Keratinocyte (primary cell): ENCODE measurements at regions not wholly inside any gene's neighbourhood (a gene's known extent, or its start where the extent isn't known, plus 50 kb on each side); places are given as distances from the start of the nearest gene placed in this dataset.

Source experiments
- DNase-seq: peaks from one replicate; pipeline ENCODE4 v3.0.0-alpha.2; 2011; ENCODE audit warnings: low read depth, missing footprints, low spot score
- FAIRE-seq: peaks from 2 replicates; lab custom pipeline; 2011; peaks lifted over from hg19 to GRCh38; lab: Jason Lieb, UNC
- H2AFZ ChIP-seq: 2 replicates; pipeline ENCODE4 v1.6.0; 2012; ENCODE audit warnings: low read length, control low read depth, inconsistent platforms; ENCODE audit not compliant: control insufficient read depth
- H3K27ac ChIP-seq: 2 replicates; pipeline ENCODE4 v1.5.1; 2011; ENCODE audit warnings: low read length; ENCODE audit not compliant: control insufficient read depth, insufficient read depth
- H3K27me3 ChIP-seq: 3 replicates; pipeline ENCODE4 v1.6.0; 2011; ENCODE audit warnings: low read length; ENCODE audit not compliant: control insufficient read depth, insufficient read depth; ENCODE audit errors: extremely low read depth
- H3K36me3 ChIP-seq, 2 experiments: 2 replicates in 1 of 2; 3 replicates in 1 of 2; pipeline ENCODE4 v1.5.1; 2011; ENCODE audit warnings: low read length in 2 of 2, mild to moderate bottlenecking in 1 of 2; ENCODE audit not compliant: control insufficient read depth in 2 of 2, insufficient read depth in 2 of 2; ENCODE audit errors: extremely low read depth in 1 of 2
- H3K4me1 ChIP-seq: 3 replicates; pipeline ENCODE4 v1.5.1; 2011; ENCODE audit warnings: low read length; ENCODE audit not compliant: control insufficient read depth, insufficient read depth; ENCODE audit errors: extremely low read depth
- H3K4me2 ChIP-seq: 3 replicates; pipeline ENCODE4 v1.6.0; 2011; ENCODE audit warnings: low read depth, low read length; ENCODE audit not compliant: control insufficient read depth, insufficient read depth; ENCODE audit errors: extremely low read depth
- H3K4me3 ChIP-seq, 3 experiments: fragments of 200-600 bp in 1 of 3; sonication (generic) in 1 of 3; 2 replicates in 2 of 3; 3 replicates in 1 of 3; pipeline ENCODE4 v1.5.1; 2011 to 2016; ENCODE audit warnings: low read length in 3 of 3, mild to moderate bottlenecking in 3 of 3, control low read depth in 2 of 3, inconsistent platforms in 1 of 3, low read depth in 1 of 3, mixed read lengths in 1 of 3, mixed run types in 1 of 3, moderate library complexity in 1 of 3; ENCODE audit not compliant: control insufficient read depth in 2 of 3, insufficient read depth in 2 of 3; ENCODE audit errors: extremely low read depth in 1 of 3
- H3K79me2 ChIP-seq: 2 replicates; pipeline ENCODE4 v1.6.0; 2012; ENCODE audit warnings: low read length; ENCODE audit not compliant: control insufficient read depth, insufficient read depth
- H3K9ac ChIP-seq: 3 replicates; pipeline ENCODE4 v1.6.0; 2011; ENCODE audit warnings: low read length; ENCODE audit not compliant: control insufficient read depth, insufficient read depth; ENCODE audit errors: extremely low read depth
- H3K9me1 ChIP-seq: 3 replicates; pipeline ENCODE4 v1.6.0; 2011; ENCODE audit warnings: low read length; ENCODE audit not compliant: control insufficient read depth, insufficient read depth; ENCODE audit errors: extremely low read depth
- H3K9me3 ChIP-seq: 2 replicates; pipeline ENCODE4 v1.5.1; 2012; ENCODE audit warnings: low read depth, low read length; ENCODE audit not compliant: control insufficient read depth
- H4K20me1 ChIP-seq: 3 replicates; pipeline ENCODE4 v1.6.0; 2011; ENCODE audit warnings: low read length; ENCODE audit not compliant: control insufficient read depth, insufficient read depth; ENCODE audit errors: extremely low read depth
- CTCF ChIP-seq, 3 experiments: IDR thresholded peaks in 1 of 3; conservative IDR thresholded peaks in 1 of 3; optimal IDR thresholded peaks in 1 of 3; 2 replicates in 2 of 3; 3 replicates in 1 of 3; pipeline versions ENCODE3 to v1.5.1; 2011; ENCODE audit warnings: low read length in 3 of 3, mild to moderate bottlenecking in 3 of 3, moderate library complexity in 2 of 3, control low read depth in 1 of 3, inconsistent platforms in 1 of 3; ENCODE audit not compliant: insufficient read depth in 2 of 3; ENCODE audit errors: extremely low read depth in 1 of 3
- EZH2 ChIP-seq: IDR thresholded peaks from one replicate; pipeline ENCODE4 v1.6.1; 2012; ENCODE audit warnings: inconsistent platforms, mild to moderate bottlenecking, low read length, moderate library complexity
- dilution Hi-C: fragments of 300-500 bp; cut with MboI; formaldehyde crosslinking; loops from one replicate; pipeline ENCODE4 v1.7.0; 2020; ENCODE audit warnings: low sequenced_read_pairs; ENCODE audit not compliant: extremely low pct_ligation_motif_present

DNA sequence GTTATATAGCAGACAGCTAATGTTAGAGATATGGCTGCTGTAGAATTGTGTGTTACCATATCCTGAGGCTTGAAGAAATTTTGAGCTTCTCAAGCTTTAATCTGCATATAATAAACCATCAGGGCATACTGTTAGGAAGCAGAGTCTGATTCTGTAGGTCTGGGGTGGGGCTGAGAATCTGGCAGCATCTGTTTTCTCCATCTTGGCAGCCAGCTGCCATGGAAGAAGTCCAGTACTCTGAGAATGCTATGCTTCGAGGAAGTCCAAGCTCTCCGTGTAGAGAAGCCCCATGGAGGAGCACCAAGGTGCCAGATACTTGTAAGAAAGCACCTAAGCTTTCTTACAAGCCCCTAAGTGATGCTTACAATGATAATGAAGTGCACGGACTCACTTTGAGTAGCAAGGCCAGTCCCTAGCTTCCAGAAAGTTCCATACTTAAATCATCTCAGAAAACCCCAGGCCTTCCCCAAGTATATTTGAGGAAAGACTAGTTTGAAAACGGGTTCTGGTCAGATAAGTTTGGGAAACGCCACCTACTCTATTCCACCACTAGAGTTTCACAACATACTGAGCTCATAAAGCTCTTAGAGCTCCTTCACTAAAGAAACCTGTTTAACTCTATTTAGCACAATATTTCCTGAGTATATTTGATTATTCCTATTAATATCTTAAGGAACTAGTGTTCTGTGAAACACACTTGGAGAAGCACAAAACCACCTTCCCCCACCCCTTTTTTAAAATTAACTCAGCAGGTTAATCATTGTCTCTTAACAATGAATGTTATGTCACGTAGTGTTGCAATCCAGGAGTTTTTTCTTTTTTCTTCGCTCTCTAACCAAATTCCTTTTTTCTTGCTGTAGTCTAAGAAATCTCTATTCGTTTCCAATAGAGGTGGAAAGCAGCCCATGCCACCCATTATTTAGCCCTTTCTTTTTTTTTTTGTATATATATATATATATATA, 59.9 kb upstream of the RASGRP1 start:
- dilution Hi-C loops, result no loop called here
- H3K27me3 ChIP-seq, result peaks cover 11% of the 10 kb centered on the region
- no peak overlapping the region for H3K27ac ChIP-seq
- H3K4me3 ChIP-seq, result no peak overlapping the region
- FAIRE-seq (no peak), DNase-seq (no peak)
- no peak for TF ChIP-seq EZH2
- no peak for TF ChIP-seq CTCF (optimal IDR thresholded peaks at IDR 0.05 in 1 of 3, IDR thresholded peaks at IDR 0.05 in 1 of 3, conservative IDR thresholded peaks at IDR 0.05 in 1 of 3; ENCODE audit: extremely low read depth in 1 of 3, insufficient read depth in 2 of 3, low read length in 3 of 3)
- no peak overlapping the region for H2AFZ ChIP-seq
- H3K4me1 ChIP-seq, result no peaks in the 10 kb centered on the region
- no peaks in the 10 kb centered on the region for H3K36me3 ChIP-seq
- H3K9ac ChIP-seq, result no peak overlapping the region
- H3K9me3 ChIP-seq, result no peaks in the 10 kb centered on the region
- no peak overlapping the region for H3K4me2 ChIP-seq
- no peaks in the 10 kb centered on the region for H3K79me2 ChIP-seq
- no peaks in the 10 kb centered on the region for H4K20me1 ChIP-seq
- H3K9me1 ChIP-seq, result no peaks in the 10 kb centered on the region

DNA sequence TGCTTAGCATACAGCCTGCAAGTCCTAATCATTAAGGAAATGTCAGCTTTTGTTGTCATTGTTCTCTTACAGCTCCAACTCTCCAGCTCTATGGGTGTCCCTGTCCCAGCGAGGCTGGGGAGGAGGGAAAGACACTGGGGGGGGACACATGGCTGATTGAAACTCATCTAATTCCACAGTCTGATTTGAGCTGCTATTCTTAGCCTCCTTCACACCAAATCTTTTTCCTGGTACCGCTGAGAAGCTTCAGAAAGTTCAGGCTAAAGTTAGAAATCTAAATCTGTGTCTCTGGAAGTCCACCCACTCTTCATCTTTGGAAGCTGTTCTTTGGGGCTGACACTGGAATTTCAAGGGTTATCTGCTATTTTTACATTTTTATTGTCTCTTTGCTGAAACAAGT, 61.3 kb upstream of the RASGRP1 start:
- Histone ChIP-seq H3K27ac (no peak overlapping the region), H3K4me3 (no peak overlapping the region), H4K20me1 (no peaks in the 10 kb centered on the region), H3K4me1 (no peaks in the 10 kb centered on the region), H3K9me1 (no peaks in the 10 kb centered on the region), H3K79me2 (no peaks in the 10 kb centered on the region), H3K36me3 (no peaks in the 10 kb centered on the region), H3K4me2 (no peak overlapping the region), H3K9me3 (no peaks in the 10 kb centered on the region), H3K9ac (no peak overlapping the region), H3K27me3 (peaks cover 3% of the 10 kb centered on the region), H2AFZ (no peak overlapping the region)
- DNase-seq (no peak), FAIRE-seq (no peak)
- dilution Hi-C loops, result no loop called here
- no peak for TF ChIP-seq EZH2
- no peak for TF ChIP-seq CTCF (optimal IDR thresholded peaks at IDR 0.05 in 1 of 3, IDR thresholded peaks at IDR 0.05 in 1 of 3, conservative IDR thresholded peaks at IDR 0.05 in 1 of 3; ENCODE audit: extremely low read depth in 1 of 3, insufficient read depth in 2 of 3, low read length in 3 of 3)
